Thymus (tissue), 11 donors: ENCODE measurements at regions not wholly inside any gene's neighbourhood (a gene's known extent, or its start where the extent isn't known, plus 50 kb on each side); places are given as distances from the start of the nearest gene placed in this dataset.

ENCODE experiments used
- DNase-seq, 9 donors: peaks; one replicate each; pipeline ENCODE4 v3.0.0-alpha.2; 2013; ENCODE audit warnings: low spot score in 9 of 9, low read depth in 6 of 9, missing footprints in 1 of 9
- H3K27ac ChIP-seq, 2 donors: one replicate each; pipeline ENCODE4 v1.5.1; 2013; ENCODE audit warnings: control low read depth in 1 of 2, low read depth in 1 of 2, low read length in 1 of 2, mild to moderate bottlenecking in 1 of 2, moderate library complexity in 1 of 2
- H3K27me3 ChIP-seq, 2 donors: one replicate each; pipeline ENCODE4 v1.5.1; 2013; ENCODE audit warnings: low read length in 1 of 2; ENCODE audit not compliant: control insufficient read depth in 2 of 2, insufficient read depth in 1 of 2
- H3K36me3 ChIP-seq, 2 donors: one replicate each; pipeline ENCODE4 v1.5.1; 2013; ENCODE audit warnings: low read length in 1 of 2, mild to moderate bottlenecking in 1 of 2, moderate library complexity in 1 of 2; ENCODE audit not compliant: control insufficient read depth in 2 of 2, insufficient read depth in 2 of 2
- H3K4me1 ChIP-seq, 2 donors: one replicate each; pipeline ENCODE4 v1.5.1; 2013; ENCODE audit warnings: low read length in 2 of 2; ENCODE audit not compliant: control insufficient read depth in 2 of 2, insufficient read depth in 2 of 2
- H3K4me3 ChIP-seq, 2 donors: one replicate each; pipeline ENCODE4 v1.5.1; 2013; ENCODE audit warnings: low read length in 2 of 2, control low read depth in 1 of 2, mild to moderate bottlenecking in 1 of 2
- H3K9me3 ChIP-seq, 2 donors: one replicate each; pipeline ENCODE4 v1.5.1; 2013; ENCODE audit warnings: low read length in 1 of 2, mild to moderate bottlenecking in 1 of 2; ENCODE audit not compliant: control insufficient read depth in 2 of 2, insufficient read depth in 1 of 2
- WGBS: extraction: QIAGEN DNeasy Blood & Tissue Kit; methylation state at CpG from one replicate; pipeline ENCODE4 v1.1.7; 2013; 5-methylcytosine and 5-hydroxymethylcytosine counted together
- donor health status: healthy.

- H3K36me3 ChIP-seq = no peaks in the 10 kb centered on the region
- no peaks in the 10 kb centered on the region for H3K4me1 ChIP-seq
- DNase-seq = no peak
- WGBS = 90% methylated on average over 2 of the region's 2 CpGs
- peaks cover 0 to 3% of the 10 kb centered on the region in 2 donors for H3K9me3 ChIP-seq
- H3K27ac ChIP-seq = no peak overlapping the region
- no peaks in the 10 kb centered on the region for H3K27me3 ChIP-seq
- H3K4me3 ChIP-seq = no peak overlapping the region
Measured at GRCh38 chr14:41130274-41130673, 476.4 kb upstream of the LRFN5 start.

- 61% methylated on average over 4 of the region's 4 CpGs for WGBS
- DNase-seq = no peak
Measured at GRCh38 chr14:41120402-41120801, 486.3 kb upstream of the LRFN5 start.

GRCh38 chr14:41096131-41096530, 510.5 kb upstream of the LRFN5 start:
- Histone ChIP-seq H3K36me3 (no peaks in the 10 kb centered on the region), H3K27me3 (no peaks in the 10 kb centered on the region), H3K9me3 (peaks cover 0 to 7% of the 10 kb centered on the region in 2 donors), H3K4me1 (no peaks in the 10 kb centered on the region), H3K4me3 (no peak overlapping the region), H3K27ac (no peak overlapping the region)
- 93% methylated on average over 4 of the region's 4 CpGs for WGBS
- no peak for DNase-seq

More at GRCh38 chr14:41120402-41120801, 486.3 kb upstream of the LRFN5 start:
- H3K36me3 ChIP-seq = no peaks in the 10 kb centered on the region
- H3K27me3 ChIP-seq = no peaks in the 10 kb centered on the region
- no peaks in the 10 kb centered on the region for H3K9me3 ChIP-seq
- no peak overlapping the region for H3K27ac ChIP-seq
- no peak overlapping the region for H3K4me3 ChIP-seq
- no peaks in the 10 kb centered on the region for H3K4me1 ChIP-seq

GRCh38 chr14:41087056-41087455, 519.6 kb upstream of the LRFN5 start:
- H3K36me3 ChIP-seq = no peaks in the 10 kb centered on the region
- H3K4me3 ChIP-seq = no peak overlapping the region
- no peak for DNase-seq
- 91% methylated on average over 3 of the region's 3 CpGs for WGBS
- H3K27me3 ChIP-seq = no peaks in the 10 kb centered on the region
- H3K4me1 ChIP-seq = no peaks in the 10 kb centered on the region
- H3K27ac ChIP-seq = no peak overlapping the region
- H3K9me3 ChIP-seq = peaks cover 0 to 3% of the 10 kb centered on the region in 2 donors

GRCh38 chr14:41073544-41073943, 533.1 kb upstream of the LRFN5 start:
- Histone ChIP-seq H3K4me3 (no peak overlapping the region), H3K9me3 (no peaks in the 10 kb centered on the region), H3K27ac (no peak overlapping the region), H3K27me3 (no peaks in the 10 kb centered on the region), H3K36me3 (no peaks in the 10 kb centered on the region), H3K4me1 (no peaks in the 10 kb centered on the region)
- DNase-seq = no peak
- WGBS = 94% methylated on average over 3 of the region's 3 CpGs

- H3K36me3 ChIP-seq = no peaks in the 10 kb centered on the region
- no peaks in the 10 kb centered on the region for H3K4me1 ChIP-seq
- no peak overlapping the region for H3K4me3 ChIP-seq
- no peak for DNase-seq
- H3K27ac ChIP-seq = no peak overlapping the region
- no peaks in the 10 kb centered on the region for H3K9me3 ChIP-seq
- H3K27me3 ChIP-seq = no peaks in the 10 kb centered on the region
Measured at GRCh38 chr14:41072776-41073175, 533.9 kb upstream of the LRFN5 start.

GRCh38 chr14:41071351-41071750, 535.3 kb upstream of the LRFN5 start:
- H3K27ac ChIP-seq = no peak overlapping the region
- H3K36me3 ChIP-seq = no peaks in the 10 kb centered on the region
- no peaks in the 10 kb centered on the region for H3K27me3 ChIP-seq
- no peaks in the 10 kb centered on the region for H3K4me1 ChIP-seq
- no peak overlapping the region for H3K4me3 ChIP-seq
- DNase-seq = no peak
- WGBS = over 99% methylated on average over 2 of the region's 2 CpGs
- no peaks in the 10 kb centered on the region for H3K9me3 ChIP-seq

- Histone ChIP-seq H3K27me3 (no peaks in the 10 kb centered on the region), H3K27ac (no peak overlapping the region), H3K36me3 (no peaks in the 10 kb centered on the region), H3K4me3 (no peak overlapping the region), H3K4me1 (no peaks in the 10 kb centered on the region), H3K9me3 (no peaks in the 10 kb centered on the region)
- no peak for DNase-seq
- 95% methylated on average over 1 of the region's 1 CpG for WGBS
Measured at GRCh38 chr14:41062826-41063225, 543.9 kb upstream of the LRFN5 start.

GRCh38 chr14:41055589-41055988, 551.1 kb upstream of the LRFN5 start:
- WGBS = 92% methylated on average over 1 of the region's 1 CpG
- H3K27ac ChIP-seq = no peak overlapping the region
- no peaks in the 10 kb centered on the region for H3K27me3 ChIP-seq
- H3K4me1 ChIP-seq = no peaks in the 10 kb centered on the region
- H3K4me3 ChIP-seq = no peak overlapping the region
- no peaks in the 10 kb centered on the region for H3K9me3 ChIP-seq
- no peak for DNase-seq
- H3K36me3 ChIP-seq = no peaks in the 10 kb centered on the region

- Histone ChIP-seq H3K4me3 (no peak overlapping the region), H3K27ac (no peak overlapping the region), H3K27me3 (no peaks in the 10 kb centered on the region), H3K36me3 (no peaks in the 10 kb centered on the region), H3K4me1 (no peaks in the 10 kb centered on the region), H3K9me3 (no peaks in the 10 kb centered on the region)
- DNase-seq = no peak
- 87% methylated on average over 7 of the region's 7 CpGs for WGBS
Measured at GRCh38 chr14:41051801-41052200, 554.9 kb upstream of the LRFN5 start.
